Stimulated activated CD4-positive, alpha-beta T cell treated with anti-CD3 and anti-CD28 coated beads, TNF-alpha, amount 100 ng/mL, for 48 hours (primary cell): ENCODE measurements at regions not wholly inside any gene's neighbourhood (a gene's known extent, or its start where the extent isn't known, plus 50 kb on each side); places are given as distances from the start of the nearest gene placed in this dataset.

Source experiments
- DNase-seq, 3 donors: peaks; one replicate each; pipeline ENCODE4 v3.0.0-alpha.2; 2020; ENCODE audit warnings: low read depth in 3 of 3

GRCh38 chr5:34484216-34484920 lies 171.8 kb upstream of the RAI14 start:
- DNase-seq, result no peak

GRCh38 chr5:34485768-34486030 lies 170.4 kb upstream of the RAI14 start:
- DNase-seq, result no peak

GRCh38 chr5:34486160-34486848 lies 169.8 kb upstream of the RAI14 start:
- DNase-seq, result peak; percentile 34 to 68 (median 56)

GRCh38 chr5:34486849-34487158 lies 169.3 kb upstream of the RAI14 start:
- DNase-seq, result no peak

- no peak for DNase-seq
Observed at GRCh38 chr5:34487159-34487879, 168.8 kb upstream of the RAI14 start.

- DNase-seq, result no peak
Observed at GRCh38 chr5:34487956-34488355, 168.2 kb upstream of the RAI14 start.

GRCh38 chr5:34488984-34489383 lies 167.1 kb upstream of the RAI14 start:
- DNase-seq, result no peak

- DNase-seq, result no peak
Observed at GRCh38 chr5:34490506-34491250, 165.4 kb upstream of the RAI14 start.

- no peak for DNase-seq
Observed at GRCh38 chr5:34491251-34491620, 164.9 kb upstream of the RAI14 start.

GRCh38 chr5:34494111-34494755 lies 161.9 kb upstream of the RAI14 start:
- DNase-seq, result no peak

GRCh38 chr5:34495178-34495577 lies 160.9 kb upstream of the RAI14 start:
- DNase-seq, result no peak

- DNase-seq, result no peak
Observed at GRCh38 chr5:34496260-34496691, 159.9 kb upstream of the RAI14 start.

- DNase-seq, result no peak
Observed at GRCh38 chr5:34496701-34497469, 159.2 kb upstream of the RAI14 start.

- DNase-seq, result no peak
Observed at GRCh38 chr5:34497470-34497808, 158.7 kb upstream of the RAI14 start.

GRCh38 chr5:34498572-34498971 lies 157.6 kb upstream of the RAI14 start:
- DNase-seq, result no peak

- no peak for DNase-seq
Observed at GRCh38 chr5:34499001-34499734, 157.0 kb upstream of the RAI14 start.

GRCh38 chr5:34500236-34500847 lies 155.8 kb upstream of the RAI14 start:
- DNase-seq, result no peak

GRCh38 chr5:34501016-34501415 lies 155.1 kb upstream of the RAI14 start:
- no peak for DNase-seq

- DNase-seq, result no peak
Observed at GRCh38 chr5:34501840-34502239, 154.3 kb upstream of the RAI14 start.

- DNase-seq, result no peak
Observed at GRCh38 chr5:34502581-34502980, 153.5 kb upstream of the RAI14 start.
